Fibroblast of skin of left biceps (primary cell): ENCODE measurements at regions not wholly inside any gene's neighbourhood (a gene's known extent, or its start where the extent isn't known, plus 50 kb on each side); places are given as distances from the start of the nearest gene placed in this dataset.
"Not testable (repeated sequence)": the region's sequence is repeated elsewhere in the genome, so short reads cannot be mapped to it uniquely, and the experiment has no call there.

Source experiments
- DNase-seq, 2 experiments: peaks; one replicate each; pipeline ENCODE4 v3.0.0-alpha.2; 2013; ENCODE audit warnings: low read depth in 2 of 2

- DNase-seq: no peak
These were observed 159.4 kb upstream of the CDK1 start for GRCh38 chr10:60618861-60619260.

- no peak for DNase-seq
These were observed 162.7 kb upstream of the CDK1 start for GRCh38 chr10:60615541-60615940.

GRCh38 chr10:60614363-60614762 is 163.9 kb upstream of the CDK1 start:
- DNase-seq: no peak

- no peak for DNase-seq
These were observed 164.8 kb upstream of the CDK1 start for GRCh38 chr10:60613434-60613833.

- peak; percentile 8 to 29 for DNase-seq
These were observed 167.0 kb upstream of the CDK1 start for GRCh38 chr10:60611291-60611747.

GRCh38 chr10:60607372-60607771 is 170.9 kb upstream of the CDK1 start:
- DNase-seq: no peak

GRCh38 chr10:60606343-60607080 is 171.8 kb upstream of the CDK1 start:
- DNase-seq: peak; percentile 84

GRCh38 chr10:60605476-60605875 is 172.8 kb upstream of the CDK1 start:
- DNase-seq: no peak

- DNase-seq: no peak
These were observed 173.9 kb upstream of the CDK1 start for GRCh38 chr10:60604342-60604741.

GRCh38 chr10:60597513-60597912 is 180.8 kb upstream of the CDK1 start:
- DNase-seq: no peak

- DNase-seq: no peak
These were observed 182.4 kb upstream of the CDK1 start for GRCh38 chr10:60595852-60596251.

- DNase-seq: no peak
These were observed 183.7 kb upstream of the CDK1 start for GRCh38 chr10:60594476-60595051.

- DNase-seq: no peak
These were observed 187.2 kb upstream of the CDK1 start for GRCh38 chr10:60591119-60591518.

- no peak for DNase-seq
These were observed 188.9 kb upstream of the CDK1 start for GRCh38 chr10:60589376-60589775.

GRCh38 chr10:60581782-60582181 is 192.1 kb upstream of the ANK3 start:
- not testable (repeated sequence) for DNase-seq

GRCh38 chr10:60578217-60578616 is 188.5 kb upstream of the ANK3 start:
- no peak for DNase-seq

- no peak for DNase-seq
These were observed 186.7 kb upstream of the ANK3 start for GRCh38 chr10:60576130-60577069.

- DNase-seq: no peak
These were observed 185.4 kb upstream of the ANK3 start for GRCh38 chr10:60575105-60575504.

- no peak for DNase-seq
These were observed 184.7 kb upstream of the ANK3 start for GRCh38 chr10:60574388-60574787.

GRCh38 chr10:60573336-60573735 is 183.7 kb upstream of the ANK3 start:
- no peak for DNase-seq

GRCh38 chr10:60572511-60573194 is 183.0 kb upstream of the ANK3 start:
- DNase-seq: peak; percentile 55 to 70

GRCh38 chr10:60570896-60571295 is 181.2 kb upstream of the ANK3 start:
- DNase-seq: no peak
